ENCODE measurements at regions not wholly inside any gene's neighbourhood (a gene's known extent, or its start where the extent isn't known, plus 50 kb on each side); places are given as distances from the start of the nearest gene placed in this dataset.

DNA sequence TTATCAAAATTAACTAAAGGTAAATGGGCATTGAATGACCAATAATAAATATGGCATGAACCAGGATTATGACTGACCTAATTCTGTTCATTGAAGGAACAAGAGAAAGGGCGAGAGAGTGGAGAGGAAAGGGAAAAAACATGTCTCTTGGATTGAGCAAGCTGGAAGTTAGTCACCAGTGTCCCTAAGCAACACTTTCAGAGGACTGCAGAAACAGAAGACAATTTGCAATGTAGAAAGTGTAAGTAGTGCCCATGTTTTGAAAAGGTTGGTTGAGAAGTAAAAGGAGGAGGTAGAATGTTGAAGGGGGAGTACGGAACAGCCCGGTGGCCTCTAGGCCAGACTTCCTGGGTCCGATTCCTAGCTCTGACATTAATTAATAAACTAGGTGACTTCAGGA, 94.6 kb downstream of the FAS start:
- H3K4me2 ChIP-seq (ENCODE audit: insufficient read depth, low read length): no peak overlapping the region
- no peaks in the 10 kb centered on the region for H3K27me3 ChIP-seq (ENCODE audit: insufficient read depth, low read length)
- no peaks in the 10 kb centered on the region for H3K79me2 ChIP-seq (ENCODE audit: insufficient read depth, low read length)
- H2AFZ ChIP-seq (ENCODE audit: low read length): no peak overlapping the region
- no peaks in the 10 kb centered on the region for H3K36me3 ChIP-seq (ENCODE audit: insufficient read depth, low read length)
- no peaks in the 10 kb centered on the region for H3K9me3 ChIP-seq (ENCODE audit: low read depth, low read length)
- peaks cover 12% of the 10 kb centered on the region for H3K4me1 ChIP-seq (ENCODE audit: insufficient read depth, low read length)
- no peak for DNase-seq (ENCODE audit: insufficient read length, low spot score, missing footprints)
- no peaks in the 10 kb centered on the region for H4K20me1 ChIP-seq (ENCODE audit: insufficient read depth, low read length)
- no peak overlapping the region for H3K27ac ChIP-seq (ENCODE audit: low read depth, low read length)
- H3K4me3 ChIP-seq (ENCODE audit: insufficient read depth, low read length): no peak overlapping the region
- TF ChIP-seq CTCF (IDR thresholded peaks at IDR 0.05; ENCODE audit: extremely low read depth, low read depth, low read length): no peak

DNA sequence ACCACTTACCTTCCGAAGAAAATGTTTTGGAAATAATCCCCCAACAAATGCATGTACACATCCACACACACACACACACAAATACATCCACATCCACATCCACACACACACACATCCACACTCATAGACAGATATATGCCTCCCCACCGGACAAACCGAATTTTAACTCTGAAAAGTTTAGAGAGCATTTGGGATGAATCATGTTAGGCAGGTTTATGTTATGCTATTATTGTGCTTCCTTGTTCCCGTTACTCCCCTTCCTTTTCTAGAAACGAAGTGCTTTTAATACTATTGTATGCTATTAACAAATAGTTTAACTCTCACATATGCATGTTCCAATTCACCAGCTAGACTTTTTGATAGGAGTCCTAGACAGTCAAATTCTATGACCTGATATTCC, 91.5 kb downstream of the FAS start:
- Histone ChIP-seq H3K9me3 (ENCODE audit: low read depth, low read length) (no peaks in the 10 kb centered on the region), H3K4me1 (ENCODE audit: insufficient read depth, low read length) (peaks cover 16% of the 10 kb centered on the region), H3K4me2 (ENCODE audit: insufficient read depth, low read length) (no peak overlapping the region), H3K27me3 (ENCODE audit: insufficient read depth, low read length) (no peaks in the 10 kb centered on the region), H2AFZ (ENCODE audit: low read length) (no peak overlapping the region), H3K4me3 (ENCODE audit: insufficient read depth, low read length) (no peak overlapping the region), H4K20me1 (ENCODE audit: insufficient read depth, low read length) (no peaks in the 10 kb centered on the region), H3K79me2 (ENCODE audit: insufficient read depth, low read length) (no peaks in the 10 kb centered on the region), H3K27ac (ENCODE audit: low read depth, low read length) (no peak overlapping the region), H3K36me3 (ENCODE audit: insufficient read depth, low read length) (no peaks in the 10 kb centered on the region)
- no peak for DNase-seq (ENCODE audit: insufficient read length, low spot score, missing footprints)
- no peak for TF ChIP-seq CTCF (IDR thresholded peaks at IDR 0.05; ENCODE audit: extremely low read depth, low read depth, low read length)

GRCh38 chr10:89080660-89081059, 90.1 kb downstream of the FAS start:
- no peak overlapping the region for H3K4me3 ChIP-seq (ENCODE audit: insufficient read depth, low read length)
- H3K79me2 ChIP-seq (ENCODE audit: insufficient read depth, low read length): no peaks in the 10 kb centered on the region
- no peak overlapping the region for H3K4me2 ChIP-seq (ENCODE audit: insufficient read depth, low read length)
- H3K36me3 ChIP-seq (ENCODE audit: insufficient read depth, low read length): no peaks in the 10 kb centered on the region
- H3K27me3 ChIP-seq (ENCODE audit: insufficient read depth, low read length): no peaks in the 10 kb centered on the region
- H3K27ac ChIP-seq (ENCODE audit: low read depth, low read length): no peak overlapping the region
- H4K20me1 ChIP-seq (ENCODE audit: insufficient read depth, low read length): no peaks in the 10 kb centered on the region
- no peak for TF ChIP-seq CTCF (IDR thresholded peaks at IDR 0.05; ENCODE audit: extremely low read depth, low read depth, low read length)
- no peak for DNase-seq (ENCODE audit: insufficient read length, low spot score, missing footprints)
- H3K4me1 ChIP-seq (ENCODE audit: insufficient read depth, low read length): peaks cover 8% of the 10 kb centered on the region
- no peaks in the 10 kb centered on the region for H3K9me3 ChIP-seq (ENCODE audit: low read depth, low read length)
- H2AFZ ChIP-seq (ENCODE audit: low read length): no peak overlapping the region

DNA sequence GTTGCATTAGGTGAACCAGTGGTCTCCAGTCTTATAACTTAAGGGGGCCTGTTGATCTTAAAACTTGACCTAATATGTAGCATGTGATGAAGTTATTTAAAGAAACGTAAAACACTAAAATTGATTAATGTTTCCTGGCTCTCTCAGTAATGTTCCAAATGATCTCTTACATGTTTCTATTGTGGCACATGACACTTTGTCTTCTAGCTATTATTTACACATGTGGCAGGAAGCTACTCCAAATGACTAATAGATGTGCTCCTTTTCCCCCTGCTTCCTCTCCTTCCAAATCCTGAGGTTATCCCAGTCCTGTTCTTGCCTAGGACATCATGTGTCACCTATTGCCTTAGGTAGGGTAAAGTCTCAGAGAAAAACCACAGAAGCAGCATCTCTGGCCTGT, 89.4 kb downstream of the FAS start:
- no peak overlapping the region for H3K4me2 ChIP-seq (ENCODE audit: insufficient read depth, low read length)
- no peak overlapping the region for H2AFZ ChIP-seq (ENCODE audit: low read length)
- no peak for TF ChIP-seq CTCF (IDR thresholded peaks at IDR 0.05; ENCODE audit: extremely low read depth, low read depth, low read length)
- no peak overlapping the region for H3K27ac ChIP-seq (ENCODE audit: low read depth, low read length)
- no peaks in the 10 kb centered on the region for H4K20me1 ChIP-seq (ENCODE audit: insufficient read depth, low read length)
- no peak for DNase-seq (ENCODE audit: insufficient read length, low spot score, missing footprints)
- H3K9me3 ChIP-seq (ENCODE audit: low read depth, low read length): no peaks in the 10 kb centered on the region
- H3K4me1 ChIP-seq (ENCODE audit: insufficient read depth, low read length): peaks cover 8% of the 10 kb centered on the region
- no peaks in the 10 kb centered on the region for H3K79me2 ChIP-seq (ENCODE audit: insufficient read depth, low read length)
- H3K36me3 ChIP-seq (ENCODE audit: insufficient read depth, low read length): no peaks in the 10 kb centered on the region
- no peaks in the 10 kb centered on the region for H3K27me3 ChIP-seq (ENCODE audit: insufficient read depth, low read length)
- no peak overlapping the region for H3K4me3 ChIP-seq (ENCODE audit: insufficient read depth, low read length)

Measured in osteoblast (primary cell).